Ascending aorta (tissue), 2 donors: ENCODE measurements at regions not wholly inside any gene's neighbourhood (a gene's known extent, or its start where the extent isn't known, plus 50 kb on each side); places are given as distances from the start of the nearest gene placed in this dataset.
"Not testable (repeated sequence)": the region's sequence is repeated elsewhere in the genome, so short reads cannot be mapped to it uniquely, and the experiment has no call there.

Experiments
- DNase-seq, 2 donors: peaks; one replicate each; pipeline ENCODE4 v3.0.0-alpha.2; 2019; ENCODE audit warnings: low spot score in 2 of 2
- H3K27ac ChIP-seq, 2 donors: fragments of 200-600 bp; sonication (generic); one replicate each; pipeline ENCODE4 v1.5.1; 2016 to 2017; ENCODE audit warnings: mild to moderate bottlenecking in 1 of 2
- H3K27me3 ChIP-seq: fragments of 200-600 bp; sonication (generic); one replicate; pipeline ENCODE4 v1.5.1; 2017
- H3K36me3 ChIP-seq, 2 donors: fragments of 200-600 bp; sonication (generic); one replicate each; pipeline ENCODE4 v1.5.1; 2016
- H3K4me1 ChIP-seq, 2 donors: fragments of 200-600 bp; sonication (generic); one replicate each; pipeline ENCODE4 v1.5.1; 2016 to 2017; ENCODE audit warnings: mild to moderate bottlenecking in 1 of 2
- H3K4me3 ChIP-seq, 2 donors: fragments of 200-600 bp; sonication (generic); one replicate each; pipeline ENCODE4 v1.5.1; 2016 to 2017; ENCODE audit warnings: mild to moderate bottlenecking in 1 of 2
- H3K9me3 ChIP-seq, 2 donors: fragments of 200-600 bp; sonication (generic); one replicate each; pipeline ENCODE4 v1.5.1; 2016
- CTCF ChIP-seq, 3 experiments: fragments of 200-600 bp in 2 of 3; fragments of 450-650 bp in 1 of 3; sonication (generic) in 2 of 3; IDR thresholded peaks; one replicate each; pipeline ENCODE4 v1.5.1; 2016 to 2019; ENCODE audit warnings: antibody characterized with exemption in 3 of 3, mild to moderate bottlenecking in 1 of 3, moderate library complexity in 1 of 3
- intact Hi-C: fragments of 100-400 bp; cut with DNase I; formaldehyde crosslinking; loops from one replicate; pipeline ENCODE4 v1.15.1; 2023

DNA sequence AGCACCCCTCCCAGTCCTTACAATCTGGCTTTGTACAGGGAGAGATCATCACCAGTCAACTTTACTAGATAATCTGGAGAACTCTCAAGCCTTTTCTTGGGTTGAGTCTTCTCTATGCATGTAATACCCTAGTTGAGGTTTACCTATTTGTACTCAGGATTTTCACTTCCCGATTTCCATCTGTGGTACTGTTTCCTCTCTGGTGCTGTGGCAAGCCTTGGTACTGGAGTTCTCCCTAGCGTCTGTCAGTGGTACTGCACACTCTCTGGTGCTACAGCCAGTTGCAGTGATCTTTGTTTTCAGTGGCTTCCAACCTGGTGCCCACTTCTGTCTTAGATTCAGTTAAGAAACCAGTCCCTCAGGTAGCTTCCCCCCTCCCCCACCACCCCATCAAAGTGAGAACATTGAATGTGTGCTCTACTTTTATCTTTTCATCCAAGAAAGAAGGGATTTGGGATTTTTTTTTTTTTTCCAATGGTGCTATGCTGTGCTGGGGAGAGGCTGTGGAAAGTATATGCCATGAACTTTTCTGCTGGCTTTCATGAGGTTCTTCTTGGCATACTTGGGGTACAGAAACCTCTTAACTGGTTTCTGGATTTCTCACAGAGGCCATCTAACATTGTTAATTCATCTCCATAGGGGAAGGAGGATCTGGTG, 69.4 kb upstream of the EVL start:
- peak in 1 of 2 donors; percentile 71 for DNase-seq
- no peaks in the 10 kb centered on the region for H3K36me3 ChIP-seq
- TF ChIP-seq CTCF (IDR thresholded peaks at IDR 0.05), result peak in 2 of 3 experiments; percentile 71 to 79
- H3K4me3 ChIP-seq, result no peak overlapping the region
- no peaks in the 10 kb centered on the region for H3K4me1 ChIP-seq
- no peak overlapping the region for H3K27ac ChIP-seq
- H3K27me3 ChIP-seq, result no peaks in the 10 kb centered on the region
- H3K9me3 ChIP-seq, result no peaks in the 10 kb centered on the region
- intact Hi-C loops, result no loop called here

DNA sequence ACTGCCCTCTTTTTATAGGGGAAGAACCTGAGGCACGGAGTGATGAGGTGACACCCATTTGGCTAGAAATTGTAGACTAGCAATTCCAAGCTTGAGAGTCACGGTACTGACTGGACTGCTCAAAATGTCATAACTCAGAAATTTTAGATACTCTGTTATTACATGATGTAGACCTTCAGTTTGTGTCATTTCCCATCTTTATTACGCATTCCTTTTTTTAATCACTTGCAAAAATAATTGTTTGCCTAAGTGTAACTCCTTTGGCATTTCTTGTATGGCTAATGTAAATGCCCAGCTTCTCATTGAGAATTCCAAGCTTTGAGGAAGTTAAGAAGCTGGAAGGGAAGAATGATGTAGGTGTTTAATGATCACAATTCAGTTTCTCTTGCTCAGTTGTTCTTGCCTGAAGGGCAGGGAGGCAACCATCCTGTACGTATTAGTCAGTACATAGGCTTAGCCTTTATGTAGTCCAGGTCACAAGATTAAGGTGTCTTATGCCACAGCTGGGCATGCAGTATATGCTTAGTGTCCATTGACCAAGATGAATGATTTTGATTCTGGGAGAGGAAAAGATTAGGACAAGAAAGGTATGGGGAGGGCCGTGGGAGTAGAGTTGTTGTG, 68.2 kb upstream of the EVL start:
- no peak for DNase-seq
- Histone ChIP-seq H3K36me3 (no peaks in the 10 kb centered on the region), H3K9me3 (no peaks in the 10 kb centered on the region), H3K4me1 (no peaks in the 10 kb centered on the region), H3K27ac (no peak overlapping the region), H3K4me3 (no peak overlapping the region), H3K27me3 (no peaks in the 10 kb centered on the region)
- intact Hi-C loops, result no loop called here
- TF ChIP-seq CTCF (IDR thresholded peaks at IDR 0.05), result no peak

DNA sequence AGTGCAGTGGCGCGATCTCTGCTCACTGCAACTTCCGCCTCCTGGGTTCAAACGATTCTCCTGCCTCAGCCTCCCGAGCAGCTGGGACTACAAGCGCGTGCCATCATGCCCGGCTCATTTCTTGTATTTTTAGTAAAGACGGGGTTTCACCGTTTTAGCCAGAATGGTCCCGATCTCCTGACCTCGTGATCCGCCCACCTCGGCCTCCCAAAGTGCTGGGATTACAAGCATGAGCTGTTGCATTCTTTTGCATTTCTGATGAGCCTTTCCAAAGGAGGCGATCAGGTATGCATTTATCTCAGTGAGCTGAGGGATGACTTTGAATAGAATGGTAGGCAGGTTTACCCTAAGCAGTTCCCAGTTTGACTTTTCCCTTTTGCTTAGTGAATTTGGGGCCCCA, 64.8 kb upstream of the EVL start:
- H3K27me3 ChIP-seq, intact Hi-C loops, DNase-seq, H3K9me3 ChIP-seq, H3K36me3 ChIP-seq, H3K4me1 ChIP-seq, H3K4me3 ChIP-seq, H3K27ac ChIP-seq: not testable (repeated sequence)

- intact Hi-C loops, result no loop called here
- TF ChIP-seq CTCF (IDR thresholded peaks at IDR 0.05), result no peak
Observed at GRCh38 chr14:100004392-100004791, 60.8 kb upstream of the EVL start.

GRCh38 chr14:100007254-100007653, 58.0 kb upstream of the EVL start:
- Histone ChIP-seq H3K27ac (no peak overlapping the region), H3K4me3 (no peak overlapping the region), H3K4me1 (no peaks in the 10 kb centered on the region), H3K27me3 (no peaks in the 10 kb centered on the region), H3K9me3 (no peaks in the 10 kb centered on the region), H3K36me3 (no peaks in the 10 kb centered on the region)
- no peak for DNase-seq
- no peak for TF ChIP-seq CTCF (IDR thresholded peaks at IDR 0.05)
- intact Hi-C loops, result no loop called here

More at GRCh38 chr14:100004392-100004791, 60.8 kb upstream of the EVL start:
- H3K4me3 ChIP-seq, result no peak overlapping the region
- no peaks in the 10 kb centered on the region for H3K27me3 ChIP-seq
- no peaks in the 10 kb centered on the region for H3K36me3 ChIP-seq
- no peak for DNase-seq
- H3K9me3 ChIP-seq, result no peaks in the 10 kb centered on the region
- H3K27ac ChIP-seq, result no peak overlapping the region
- no peaks in the 10 kb centered on the region for H3K4me1 ChIP-seq

- DNase-seq, H3K4me3 ChIP-seq, intact Hi-C loops: not testable (repeated sequence)
Observed at GRCh38 chr14:100009802-100010201, 55.4 kb upstream of the EVL start.

More at GRCh38 chr14:100009802-100010201, 55.4 kb upstream of the EVL start:
- not testable (repeated sequence) for H3K27ac ChIP-seq, H3K9me3 ChIP-seq, H3K36me3 ChIP-seq, H3K4me1 ChIP-seq, H3K27me3 ChIP-seq
